ENCODE measurements at regions not wholly inside any gene's neighbourhood (a gene's known extent, or its start where the extent isn't known, plus 50 kb on each side); places are given as distances from the start of the nearest gene placed in this dataset.

- Mint-ChIP-seq H3K36me3 (no peaks in the 10 kb centered on the region), H3K4me1 (no peaks in the 10 kb centered on the region)
- no peak overlapping the region for H3K9ac ChIP-seq (ENCODE audit: insufficient read depth, low read length, poor library complexity, severe bottlenecking)
Measured at GRCh38 chr1:78223417-78224215, 177.8 kb downstream of the GIPC2 start.

DNA sequence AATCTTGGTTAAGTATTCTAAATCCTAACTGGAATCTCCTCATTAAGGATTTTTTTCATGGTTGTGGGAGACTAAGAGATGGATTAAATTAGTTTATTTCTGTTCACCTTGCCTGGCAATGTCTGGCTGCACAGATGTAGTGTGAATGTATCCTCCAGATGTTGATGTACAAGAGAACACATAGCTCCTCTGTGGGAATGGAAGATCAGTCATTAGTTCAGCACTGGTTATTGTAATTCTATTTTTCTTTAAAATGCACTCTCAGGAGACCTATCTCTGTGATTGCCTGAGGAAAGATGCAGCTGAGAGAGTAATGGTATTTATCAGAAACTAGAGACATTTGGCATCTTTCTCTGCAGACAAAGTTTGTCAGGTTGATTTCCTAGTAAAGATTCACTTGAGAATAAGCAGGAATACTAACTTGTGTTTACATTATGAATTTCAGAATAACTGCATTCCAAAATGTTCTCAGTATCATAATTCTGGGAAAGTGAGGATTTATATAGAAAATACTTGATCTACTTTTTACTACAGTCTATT is 178.6 kb downstream of the GIPC2 start:
- H3K4me3 Mint-ChIP-seq, result no peak overlapping the region
- intact Hi-C loops (cut with micrococcal nuclease), result no loop called here
- H4K20me1 ChIP-seq (ENCODE audit: insufficient read depth, low read length), result no peaks in the 10 kb centered on the region

More at GRCh38 chr1:78223417-78224215, 177.8 kb downstream of the GIPC2 start:
- Histone ChIP-seq H3K4me3 (replicated peaks in 1 of 3; ENCODE audit: low read depth in 2 of 3, low read length in 3 of 3) (no peak overlapping the region), H3K4me2 (replicated peaks; ENCODE audit: extremely low read depth, low read length, poor library complexity, severe bottlenecking) (no peak overlapping the region), H3K9me3 (replicated peaks in 1 of 2; ENCODE audit: control insufficient read depth in 1 of 2, insufficient read depth in 1 of 2, low read length in 2 of 2) (peaks cover 5% of the 10 kb centered on the region in 2 donors), H3K36me3 (replicated peaks in 1 of 2; ENCODE audit: control insufficient read depth in 1 of 2, insufficient read depth in 2 of 2, low read length in 2 of 2) (no peaks in the 10 kb centered on the region), H3K79me2 (ENCODE audit: insufficient read depth, low read length) (no peaks in the 10 kb centered on the region), H3K27ac (ENCODE audit: low read depth in 1 of 2, low read length in 2 of 2) (no peak overlapping the region), H3K27me3 (ENCODE audit: control insufficient read depth in 2 of 2, insufficient read depth in 2 of 2, low read length in 2 of 2) (no peaks in the 10 kb centered on the region), H2AFZ (ENCODE audit: insufficient read depth, low read depth, low read length, poor library complexity, severe bottlenecking) (no peak overlapping the region), H3K4me1 (ENCODE audit: control insufficient read depth in 1 of 2, insufficient read depth in 2 of 2, low read length in 2 of 2) (no peaks in the 10 kb centered on the region), H4K20me1 (ENCODE audit: insufficient read depth, low read length) (no peaks in the 10 kb centered on the region)
- H3K27ac Mint-ChIP-seq, result no peak overlapping the region
- peaks cover 2 to 18% (median 8%) of the 10 kb centered on the region in 7 donors for H3K9me3 Mint-ChIP-seq
- 85% methylated on average over 3 of the region's 6 CpGs for WGBS (ENCODE audit: insufficient coverage)
- TF ChIP-seq, protein P1, sequence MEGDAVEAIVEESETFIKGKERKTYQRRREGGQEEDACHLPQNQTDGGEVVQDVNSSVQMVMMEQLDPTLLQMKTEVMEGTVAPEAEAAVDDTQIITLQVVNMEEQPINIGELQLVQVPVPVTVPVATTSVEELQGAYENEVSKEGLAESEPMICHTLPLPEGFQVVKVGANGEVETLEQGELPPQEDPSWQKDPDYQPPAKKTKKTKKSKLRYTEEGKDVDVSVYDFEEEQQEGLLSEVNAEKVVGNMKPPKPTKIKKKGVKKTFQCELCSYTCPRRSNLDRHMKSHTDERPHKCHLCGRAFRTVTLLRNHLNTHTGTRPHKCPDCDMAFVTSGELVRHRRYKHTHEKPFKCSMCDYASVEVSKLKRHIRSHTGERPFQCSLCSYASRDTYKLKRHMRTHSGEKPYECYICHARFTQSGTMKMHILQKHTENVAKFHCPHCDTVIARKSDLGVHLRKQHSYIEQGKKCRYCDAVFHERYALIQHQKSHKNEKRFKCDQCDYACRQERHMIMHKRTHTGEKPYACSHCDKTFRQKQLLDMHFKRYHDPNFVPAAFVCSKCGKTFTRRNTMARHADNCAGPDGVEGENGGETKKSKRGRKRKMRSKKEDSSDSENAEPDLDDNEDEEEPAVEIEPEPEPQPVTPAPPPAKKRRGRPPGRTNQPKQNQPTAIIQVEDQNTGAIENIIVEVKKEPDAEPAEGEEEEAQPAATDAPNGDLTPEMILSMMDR (IDR thresholded peaks at IDR 0.05), result no peak
- DNase-seq, result no peak
- H3K27me3 Mint-ChIP-seq (ENCODE audit: low read depth in 3 of 3), result peaks cover 0 to 1% (median 0%) of the 10 kb centered on the region in 3 donors
- intact Hi-C loops (cut with micrococcal nuclease), result no loop called here
- H3K4me3 Mint-ChIP-seq, result no peak overlapping the region

More for the DNA sequence above, 178.6 kb downstream of the GIPC2 start:
- Histone ChIP-seq H3K4me3 (replicated peaks in 1 of 3; ENCODE audit: low read depth in 2 of 3, low read length in 3 of 3) (no peak overlapping the region), H3K27me3 (ENCODE audit: control insufficient read depth in 2 of 2, insufficient read depth in 2 of 2, low read length in 2 of 2) (no peaks in the 10 kb centered on the region), H3K9ac (ENCODE audit: insufficient read depth, low read length, poor library complexity, severe bottlenecking) (no peak overlapping the region), H3K36me3 (replicated peaks in 1 of 2; ENCODE audit: control insufficient read depth in 1 of 2, insufficient read depth in 2 of 2, low read length in 2 of 2) (no peaks in the 10 kb centered on the region), H3K4me2 (replicated peaks; ENCODE audit: extremely low read depth, low read length, poor library complexity, severe bottlenecking) (no peak overlapping the region), H3K27ac (ENCODE audit: low read depth in 1 of 2, low read length in 2 of 2) (no peak overlapping the region), H2AFZ (ENCODE audit: insufficient read depth, low read depth, low read length, poor library complexity, severe bottlenecking) (no peak overlapping the region), H3K79me2 (ENCODE audit: insufficient read depth, low read length) (no peaks in the 10 kb centered on the region), H3K9me3 (replicated peaks in 1 of 2; ENCODE audit: control insufficient read depth in 1 of 2, insufficient read depth in 1 of 2, low read length in 2 of 2) (peaks cover 5% of the 10 kb centered on the region in 2 donors), H3K4me1 (ENCODE audit: control insufficient read depth in 1 of 2, insufficient read depth in 2 of 2, low read length in 2 of 2) (no peaks in the 10 kb centered on the region)
- Mint-ChIP-seq H3K27ac (no peak overlapping the region), H3K9me3 (peaks cover 2 to 16% (median 8%) of the 10 kb centered on the region in 7 donors), H3K4me1 (no peaks in the 10 kb centered on the region), H3K36me3 (no peaks in the 10 kb centered on the region), H3K27me3 (ENCODE audit: low read depth in 3 of 3) (peaks cover 0 to under 1% (median 0%) of the 10 kb centered on the region in 3 donors)
- no peak for DNase-seq
- TF ChIP-seq, protein P1 (IDR thresholded peaks at IDR 0.05), result no peak

Measured in CD14-positive monocyte (primary cell).